ENCODE measurements at regions not wholly inside any gene's neighbourhood (a gene's known extent, or its start where the extent isn't known, plus 50 kb on each side); places are given as distances from the start of the nearest gene placed in this dataset.

DNA sequence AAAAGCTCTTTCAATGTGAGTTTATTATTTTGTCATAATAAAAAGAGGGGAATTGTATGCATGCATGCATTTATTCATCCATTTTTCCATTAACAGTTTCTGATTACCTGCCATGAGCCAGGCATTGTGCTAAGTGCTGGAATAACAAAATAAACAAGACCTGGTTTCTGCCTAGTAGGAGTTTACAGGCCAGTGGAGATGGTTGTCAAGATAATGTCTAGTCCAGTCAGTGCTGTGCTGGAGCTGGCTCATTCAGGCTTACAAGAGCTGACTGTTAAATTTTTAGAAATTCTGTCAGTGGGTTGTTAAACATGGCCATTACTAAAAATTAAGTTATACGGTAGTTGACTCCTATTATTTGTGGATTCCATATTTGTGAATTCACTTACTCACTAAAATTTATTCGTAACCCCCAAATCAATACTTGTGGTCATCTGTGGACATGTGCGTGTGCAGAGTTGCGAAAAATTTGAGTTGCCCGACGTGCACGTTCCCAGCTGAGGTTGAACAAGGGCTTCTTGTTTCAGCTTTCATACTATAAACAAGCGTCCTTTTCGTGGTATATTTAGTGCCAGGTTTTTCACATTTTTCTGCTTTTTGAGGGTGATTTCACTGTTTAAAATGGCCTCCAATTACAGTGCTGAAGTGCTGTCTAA is 172.3 kb upstream of the RPS6KA3 start:
- DNase-seq (ENCODE audit: extremely low read depth in 1 of 2, low read depth in 1 of 2) = no peak

DNA sequence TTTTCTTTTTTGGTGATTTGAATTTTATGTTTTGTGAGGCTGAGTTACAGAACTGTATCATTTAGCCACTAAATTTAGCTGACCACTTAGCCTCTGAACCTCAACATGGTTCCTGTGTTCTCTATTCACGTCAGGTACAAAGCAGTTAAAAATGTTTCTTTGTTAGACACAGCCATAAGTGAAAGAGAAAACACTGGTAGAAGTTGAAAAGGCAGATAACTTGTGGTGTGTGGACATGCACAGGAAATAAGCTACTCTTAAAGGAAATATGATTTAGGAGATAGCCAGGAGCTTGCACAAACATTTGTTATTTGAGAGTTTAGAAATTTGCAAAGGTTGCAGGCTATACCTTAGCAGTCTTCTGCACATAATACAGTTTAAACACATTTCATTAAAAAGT is 171.0 kb upstream of the RPS6KA3 start:
- DNase-seq (ENCODE audit: extremely low read depth in 1 of 2, low read depth in 1 of 2) = no peak

DNA sequence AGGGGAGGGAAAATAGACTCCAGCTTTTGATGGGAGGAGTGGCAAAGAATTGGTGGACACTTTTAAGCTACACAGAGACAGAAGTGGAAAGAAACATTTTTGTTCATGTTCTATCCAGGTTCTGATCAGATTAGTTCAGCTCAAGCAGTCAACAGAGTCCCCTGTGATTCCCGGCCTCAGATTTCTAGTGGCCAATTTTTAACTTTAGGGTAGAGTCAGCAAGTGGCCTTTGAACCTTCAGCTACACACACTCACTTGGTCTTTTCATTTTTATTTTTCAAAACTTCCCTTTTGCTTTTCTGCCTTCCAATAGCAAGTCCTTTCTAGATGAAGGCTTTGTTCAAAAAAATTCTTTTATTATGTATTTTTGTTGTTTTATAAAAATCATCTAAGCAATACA is 169.2 kb upstream of the RPS6KA3 start:
- DNase-seq (ENCODE audit: extremely low read depth in 1 of 2, low read depth in 1 of 2) = no peak

DNA sequence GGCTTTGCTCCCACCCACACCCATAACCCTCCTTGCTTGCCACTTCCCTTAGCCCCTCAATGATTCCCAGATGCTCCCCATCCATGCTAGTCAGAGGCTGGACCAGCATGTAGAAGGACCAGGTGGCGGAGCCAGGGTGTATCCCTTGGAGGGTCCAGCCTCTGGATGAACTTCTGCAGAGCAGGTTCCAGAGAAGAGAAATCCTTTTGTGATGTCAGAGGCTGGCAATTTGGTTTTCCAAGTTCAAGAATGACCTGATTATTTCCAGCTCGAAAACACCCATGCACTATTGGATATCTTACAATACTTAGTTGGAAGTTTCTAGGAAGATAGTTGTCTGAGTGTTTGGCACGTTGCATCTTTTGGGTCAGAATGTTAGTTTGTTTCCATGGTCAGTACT is 168.3 kb upstream of the RPS6KA3 start:
- DNase-seq (ENCODE audit: extremely low read depth in 1 of 2, low read depth in 1 of 2) = no peak

DNA sequence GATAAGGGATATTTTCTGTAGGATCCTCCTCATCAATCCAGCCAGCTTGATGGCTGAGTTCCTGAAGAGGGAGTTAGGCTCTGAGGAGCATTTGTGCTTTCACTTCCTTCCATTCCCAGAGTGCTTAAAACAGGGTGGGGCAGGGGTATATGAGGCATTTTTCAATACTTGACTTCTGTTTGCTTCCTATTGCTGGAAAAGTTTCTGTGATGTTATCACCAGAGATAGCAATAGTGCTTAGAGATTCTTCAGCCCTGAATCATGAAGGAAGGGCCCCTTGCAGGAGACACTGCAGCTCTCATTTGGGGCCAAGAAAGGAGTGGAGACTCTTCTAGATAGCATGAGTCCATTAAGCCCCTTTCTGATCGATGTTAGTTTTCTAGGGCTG is 166.7 kb upstream of the RPS6KA3 start:
- DNase-seq (ENCODE audit: extremely low read depth in 1 of 2, low read depth in 1 of 2) = no peak

DNA sequence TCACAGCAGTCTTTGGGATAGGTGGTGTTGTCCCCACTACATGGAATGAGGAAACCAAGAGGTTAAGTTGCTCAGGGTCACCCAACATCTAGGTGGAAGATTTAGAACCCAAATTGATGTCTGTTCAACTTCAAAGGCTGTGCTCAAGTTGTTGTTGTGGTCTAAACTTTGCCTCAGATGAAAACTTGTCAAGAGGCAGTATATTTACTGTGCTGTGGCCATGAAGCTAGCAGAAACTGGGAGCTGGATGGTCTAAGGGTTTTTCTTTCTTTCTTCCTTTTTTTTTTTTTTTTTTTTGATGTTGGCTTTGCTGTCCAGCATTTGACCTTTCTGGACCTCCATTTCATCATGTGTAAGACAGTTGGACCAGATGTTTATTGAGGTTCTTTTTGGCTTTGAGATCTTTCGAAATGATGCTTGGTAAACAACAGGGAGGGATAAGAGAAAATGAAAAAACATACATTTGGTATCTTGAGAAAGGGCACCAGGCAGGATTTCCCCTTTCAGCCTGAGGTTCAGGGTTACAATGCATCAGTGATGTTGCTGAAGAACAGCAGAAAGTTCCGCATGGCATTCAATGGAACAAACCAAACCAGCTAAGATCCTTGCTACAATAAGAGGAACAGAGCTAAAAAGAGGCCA is 166.2 kb upstream of the RPS6KA3 start:
- no peak for DNase-seq (ENCODE audit: extremely low read depth in 1 of 2, low read depth in 1 of 2)

DNA sequence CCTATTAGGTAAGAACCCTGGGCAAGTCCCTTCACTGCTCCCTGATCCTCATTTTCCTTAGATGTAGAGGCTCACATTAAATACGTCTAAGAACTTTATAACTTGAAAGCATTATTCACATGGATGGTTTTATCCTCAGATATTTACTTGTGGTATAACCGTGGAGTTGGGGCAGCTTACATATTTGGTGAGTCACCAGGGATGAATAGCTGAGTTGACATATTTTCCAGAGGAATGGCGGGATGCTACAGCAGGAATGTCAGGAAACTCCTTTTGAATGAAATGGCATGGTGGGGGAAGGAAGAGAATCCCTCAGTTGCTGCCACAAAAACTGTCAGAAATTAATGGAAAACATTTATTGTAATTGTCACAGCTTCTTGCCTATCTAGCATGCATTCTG is 165.3 kb upstream of the RPS6KA3 start:
- no peak for DNase-seq (ENCODE audit: extremely low read depth in 1 of 2, low read depth in 1 of 2)

DNA sequence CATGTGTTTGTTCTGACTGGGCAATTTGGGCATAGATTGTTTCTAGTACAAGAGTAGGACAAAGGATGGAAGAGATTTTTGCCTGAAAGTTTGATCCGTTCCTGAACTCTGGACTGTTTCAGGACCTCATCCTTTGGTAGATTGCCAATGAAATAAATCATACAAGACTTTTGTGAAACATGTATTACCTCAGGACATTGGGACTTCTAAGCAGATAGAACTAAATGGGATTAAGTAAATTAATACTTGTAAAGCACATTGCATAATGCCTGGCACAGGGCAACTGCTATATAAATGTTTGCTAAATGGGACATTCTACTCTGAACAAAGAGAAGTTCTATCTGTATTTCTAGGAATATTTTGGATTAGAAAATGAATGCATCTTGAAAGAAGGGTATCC is 164.8 kb upstream of the RPS6KA3 start:
- no peak for DNase-seq (ENCODE audit: extremely low read depth in 1 of 2, low read depth in 1 of 2)

DNA sequence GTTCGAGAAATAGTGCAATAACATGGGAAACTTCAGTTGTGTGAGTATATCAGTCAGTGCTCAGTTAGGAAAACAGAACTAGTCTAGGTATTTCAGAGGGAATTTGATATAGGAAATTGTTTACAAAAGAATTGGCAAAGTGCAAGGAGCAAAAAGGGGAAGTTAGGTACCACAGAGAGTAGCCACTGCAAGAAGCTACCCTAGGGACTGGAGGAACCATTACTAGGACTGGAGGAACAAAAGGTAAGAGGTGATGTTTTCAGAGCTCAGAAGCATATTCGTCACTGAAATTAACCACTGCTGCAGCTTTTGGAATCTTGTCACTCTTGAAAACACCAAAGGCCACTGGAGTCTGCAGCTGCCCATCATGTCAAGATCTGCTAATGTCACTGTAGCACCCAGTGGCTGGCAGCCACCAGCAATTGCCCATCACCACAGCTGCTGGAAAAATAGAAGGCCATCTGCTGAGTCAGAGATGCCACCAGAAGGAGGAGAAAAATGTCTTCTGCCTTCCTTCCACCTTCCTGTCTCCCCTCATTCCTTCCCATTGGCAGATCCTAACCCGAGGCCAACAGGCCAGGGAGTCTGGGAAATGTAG is 160.6 kb upstream of the RPS6KA3 start:
- DNase-seq (ENCODE audit: extremely low read depth in 1 of 2, low read depth in 1 of 2) = no peak

DNA sequence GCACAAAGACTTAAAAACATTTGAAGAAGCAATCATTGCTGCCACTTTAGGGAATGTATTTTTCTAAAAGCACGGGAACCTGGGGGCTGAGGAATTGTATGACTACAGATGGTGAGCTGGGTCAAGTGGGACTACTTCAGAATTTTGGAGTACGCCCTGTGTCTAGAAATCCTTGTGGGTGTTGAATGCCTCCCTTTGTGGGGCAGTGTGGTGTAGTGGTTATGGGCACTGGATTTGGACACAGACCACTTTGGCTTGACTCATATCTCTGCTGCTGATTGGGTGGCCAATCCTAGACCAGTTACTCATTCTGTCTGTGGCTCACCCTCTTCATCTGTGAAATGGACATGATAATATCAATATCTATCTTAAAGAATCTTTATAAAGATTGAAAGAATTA is 155.0 kb upstream of the RPS6KA3 start:
- no peak for DNase-seq (ENCODE audit: extremely low read depth in 1 of 2, low read depth in 1 of 2)

DNA sequence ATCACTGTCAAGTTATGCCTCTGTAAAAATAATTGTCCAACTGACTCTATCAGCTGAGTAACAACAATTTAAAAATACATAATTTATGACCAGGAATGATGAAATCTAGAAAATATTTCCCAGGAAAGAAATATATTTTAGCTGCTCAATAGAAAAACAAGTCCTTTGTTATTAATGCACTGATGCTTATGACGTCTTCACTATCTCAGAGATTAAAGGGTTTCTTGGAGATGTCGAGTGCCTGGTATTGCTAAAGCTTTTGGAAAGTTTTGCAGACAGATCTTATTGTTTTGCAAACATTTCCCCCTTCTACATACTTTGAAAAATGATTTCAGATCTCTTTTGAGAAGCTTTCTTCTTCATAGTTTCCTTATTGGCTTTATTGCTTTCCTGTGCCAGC is 154.6 kb upstream of the RPS6KA3 start:
- no peak for DNase-seq (ENCODE audit: extremely low read depth in 1 of 2, low read depth in 1 of 2)

DNA sequence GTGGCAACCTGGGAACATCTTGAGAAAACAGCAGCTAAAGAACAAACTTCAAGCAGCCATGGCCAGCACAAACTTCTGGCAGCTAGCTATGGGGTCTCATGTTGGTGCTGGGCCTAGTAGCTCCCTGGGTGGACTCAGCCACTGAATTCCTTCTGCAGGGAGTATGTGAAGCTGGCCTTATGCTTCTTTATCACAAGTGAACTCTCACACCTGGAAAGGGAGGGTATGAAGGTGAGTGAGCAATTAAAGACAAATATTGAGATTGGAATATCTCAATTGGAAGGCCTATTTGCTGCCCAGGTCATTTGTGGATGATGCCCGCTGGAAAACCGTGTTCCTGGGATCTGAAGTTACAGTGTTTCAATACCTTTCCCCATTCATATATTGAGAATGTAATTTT is 153.3 kb upstream of the RPS6KA3 start:
- DNase-seq (ENCODE audit: extremely low read depth in 1 of 2, low read depth in 1 of 2) = no peak

DNA sequence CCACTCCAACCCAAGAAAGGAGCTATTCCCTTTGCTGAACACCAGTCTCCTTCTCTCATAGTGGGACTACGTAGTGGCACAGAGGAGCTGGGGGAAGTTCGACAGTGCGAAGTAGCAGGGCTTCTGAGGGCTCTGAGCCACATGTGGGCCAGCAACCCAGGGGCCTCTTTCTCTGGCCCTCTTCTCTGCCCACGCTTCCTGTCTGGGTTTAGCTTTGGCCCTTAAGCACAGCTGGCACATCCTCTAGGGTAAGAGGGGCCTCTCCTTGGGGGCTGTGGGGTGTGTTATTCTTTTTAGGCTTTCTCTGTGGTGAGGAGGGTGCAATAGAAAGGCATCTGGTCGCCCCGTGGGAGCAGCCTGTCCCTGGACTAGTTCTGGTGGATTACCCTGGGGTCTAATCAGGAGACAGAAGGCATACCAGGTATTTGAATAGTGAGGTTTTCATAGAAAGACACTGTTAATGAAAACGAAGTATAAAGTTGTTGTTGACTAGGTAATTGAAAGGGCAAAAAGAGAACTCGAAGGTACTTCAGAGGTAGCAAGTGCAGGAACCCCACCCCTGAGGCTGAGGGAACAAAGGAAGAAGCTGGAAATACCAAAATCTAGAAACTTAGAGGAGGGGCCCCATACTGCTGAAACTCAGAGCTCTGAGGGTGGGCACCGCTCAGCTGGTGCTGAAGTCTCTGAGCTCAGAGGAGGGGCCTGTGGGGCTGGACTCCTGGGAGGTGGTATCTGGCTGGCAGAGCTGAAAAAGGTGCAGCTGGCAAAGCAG is 151.9 kb upstream of the RPS6KA3 start:
- DNase-seq (ENCODE audit: extremely low read depth in 1 of 2, low read depth in 1 of 2) = peak in 1 of 2 donors; percentile 21

DNA sequence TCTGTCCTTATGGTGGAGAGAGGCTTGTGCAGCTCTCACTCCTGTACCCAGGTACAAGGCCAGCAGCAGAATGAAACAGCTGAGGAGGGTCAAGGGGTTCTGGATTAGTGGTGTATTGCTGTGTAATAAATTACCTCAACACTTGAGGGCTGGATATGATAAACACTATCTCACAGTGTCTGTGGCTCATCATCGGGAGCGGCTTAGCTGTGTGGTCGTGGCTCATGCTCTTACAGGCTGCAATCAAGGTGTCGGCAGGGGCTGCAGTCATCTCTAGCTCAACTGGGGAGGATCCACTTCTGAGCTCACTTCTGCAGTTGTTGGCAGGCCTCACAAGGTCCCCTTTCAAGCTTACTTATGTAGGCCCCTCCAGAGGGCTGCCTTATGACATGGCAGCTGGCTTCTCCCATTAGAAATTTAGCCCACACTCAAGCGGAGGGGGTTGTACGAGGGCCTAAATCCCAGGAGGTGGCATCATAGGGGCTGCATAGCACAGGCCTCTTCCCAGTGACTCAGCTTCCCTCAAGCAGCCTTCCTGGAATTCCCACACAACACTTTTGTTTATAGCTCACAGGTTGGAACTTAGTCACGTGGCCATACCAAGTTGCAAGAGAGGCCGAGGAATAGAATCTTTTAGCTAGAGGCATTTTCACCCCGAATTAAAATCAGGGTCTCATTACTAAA is 148.2 kb upstream of the RPS6KA3 start:
- DNase-seq (ENCODE audit: extremely low read depth in 1 of 2, low read depth in 1 of 2) = no peak

DNA sequence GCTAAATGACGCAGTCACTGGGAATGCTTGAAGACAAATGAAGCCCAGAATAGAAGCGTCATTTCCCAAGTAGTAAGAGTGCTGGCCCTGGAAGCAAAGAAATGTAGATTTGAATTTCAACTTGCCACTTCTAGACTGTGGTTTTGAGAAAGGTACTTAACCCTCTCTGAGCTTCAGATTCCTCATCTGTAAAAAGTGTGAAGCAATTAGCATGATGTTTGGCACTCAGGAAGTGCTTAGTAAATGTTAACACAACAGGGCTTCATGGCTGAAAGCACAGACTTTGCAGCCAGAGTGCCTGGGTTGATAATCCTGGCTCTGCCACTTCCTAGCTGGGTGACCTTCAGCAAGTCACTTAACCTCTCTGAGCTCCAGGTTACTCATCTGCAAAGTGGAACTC is 147.4 kb upstream of the RPS6KA3 start:
- no peak for DNase-seq (ENCODE audit: extremely low read depth in 1 of 2, low read depth in 1 of 2)

DNA sequence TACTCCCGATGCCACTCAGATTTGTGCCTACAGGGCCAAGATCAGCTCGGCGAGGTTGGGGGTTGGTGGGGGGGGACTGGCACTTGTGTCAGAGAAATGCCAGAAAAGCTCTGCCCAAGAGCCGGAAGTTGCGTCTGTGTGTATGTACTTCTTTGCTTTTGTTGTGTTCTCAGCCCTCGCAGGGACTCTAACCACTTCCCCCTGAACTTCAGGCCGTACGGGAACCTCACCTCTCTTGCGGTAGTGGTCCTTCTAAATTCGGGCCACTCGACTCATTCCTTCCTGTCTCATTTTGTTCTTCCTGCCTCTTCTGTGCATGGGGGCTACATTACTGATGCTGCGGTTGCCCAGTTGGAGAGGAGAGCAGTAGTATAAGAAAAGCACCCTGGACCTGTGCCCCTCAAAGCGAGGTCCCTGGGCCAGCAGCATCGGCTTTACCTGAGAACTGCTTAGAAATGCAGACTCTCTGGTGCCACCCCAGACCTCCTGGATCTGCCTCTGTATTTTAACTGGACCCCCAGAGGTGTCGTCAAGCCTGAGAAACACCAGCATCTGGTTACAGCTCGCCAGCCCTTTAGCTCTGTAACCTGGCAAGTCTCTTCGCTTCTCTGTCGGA is 146.3 kb upstream of the RPS6KA3 start:
- peak; percentile 8 to 11 for DNase-seq (ENCODE audit: extremely low read depth in 1 of 2, low read depth in 1 of 2)

DNA sequence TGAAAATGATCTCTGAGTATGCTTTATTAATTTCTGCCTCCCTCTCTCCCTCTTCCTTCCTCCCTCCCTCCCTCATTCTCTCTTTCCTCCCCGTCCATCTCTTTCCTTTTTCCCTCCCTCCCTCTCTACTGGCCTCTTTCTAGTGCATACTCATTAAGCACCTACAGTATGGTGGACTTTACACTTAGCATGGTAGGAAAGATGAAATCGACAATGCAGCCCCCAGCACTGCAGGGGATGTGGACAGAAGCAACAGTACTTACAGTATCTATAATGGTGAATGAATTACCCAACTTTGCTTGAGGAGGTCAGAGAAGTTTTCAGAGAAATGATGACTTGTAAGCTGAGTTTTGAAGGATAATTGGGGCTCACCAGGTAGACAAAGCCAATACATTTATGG is 143.8 kb upstream of the RPS6KA3 start:
- no peak for DNase-seq (ENCODE audit: extremely low read depth in 1 of 2, low read depth in 1 of 2)

DNA sequence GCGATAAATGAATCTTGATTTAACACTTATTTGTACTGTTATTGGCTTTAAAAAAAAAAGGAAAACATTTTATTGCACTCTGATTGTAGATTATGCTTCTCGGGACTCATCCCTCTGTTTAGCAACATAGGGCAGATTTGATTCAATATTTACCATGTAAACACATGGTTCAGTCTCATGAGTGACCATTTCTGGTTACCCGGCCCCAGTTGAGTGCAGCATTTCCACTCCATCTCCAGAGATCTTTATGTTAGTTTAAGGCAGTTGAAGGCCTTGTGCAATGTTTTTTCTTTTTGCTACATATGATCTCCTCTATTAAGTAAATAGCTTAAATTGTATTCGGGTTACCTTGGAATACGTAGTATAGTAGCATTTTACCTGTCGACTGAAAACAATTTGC is 143.3 kb upstream of the RPS6KA3 start:
- DNase-seq (ENCODE audit: extremely low read depth in 1 of 2, low read depth in 1 of 2) = no peak

DNA sequence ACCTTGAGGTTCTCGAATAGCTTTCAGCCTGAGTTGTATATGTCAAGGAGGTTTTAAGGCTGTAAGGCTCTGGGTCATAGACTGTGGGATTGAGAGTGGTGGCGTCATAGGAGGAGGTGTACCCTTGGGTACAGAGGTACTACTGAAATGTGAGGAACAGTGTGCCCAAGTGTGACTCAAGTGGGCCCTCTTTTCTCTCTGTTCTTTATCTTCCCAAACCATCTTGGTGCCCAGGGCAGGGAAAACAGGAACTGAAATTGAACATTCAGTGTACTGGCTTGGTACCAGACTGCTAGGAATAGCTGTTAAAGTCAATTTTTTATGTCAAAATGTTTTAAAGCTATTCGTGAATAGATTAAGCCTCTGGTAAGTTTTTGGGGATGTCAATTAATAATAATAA is 136.2 kb upstream of the RPS6KA3 start:
- no peak for DNase-seq (ENCODE audit: extremely low read depth in 1 of 2, low read depth in 1 of 2)

DNA sequence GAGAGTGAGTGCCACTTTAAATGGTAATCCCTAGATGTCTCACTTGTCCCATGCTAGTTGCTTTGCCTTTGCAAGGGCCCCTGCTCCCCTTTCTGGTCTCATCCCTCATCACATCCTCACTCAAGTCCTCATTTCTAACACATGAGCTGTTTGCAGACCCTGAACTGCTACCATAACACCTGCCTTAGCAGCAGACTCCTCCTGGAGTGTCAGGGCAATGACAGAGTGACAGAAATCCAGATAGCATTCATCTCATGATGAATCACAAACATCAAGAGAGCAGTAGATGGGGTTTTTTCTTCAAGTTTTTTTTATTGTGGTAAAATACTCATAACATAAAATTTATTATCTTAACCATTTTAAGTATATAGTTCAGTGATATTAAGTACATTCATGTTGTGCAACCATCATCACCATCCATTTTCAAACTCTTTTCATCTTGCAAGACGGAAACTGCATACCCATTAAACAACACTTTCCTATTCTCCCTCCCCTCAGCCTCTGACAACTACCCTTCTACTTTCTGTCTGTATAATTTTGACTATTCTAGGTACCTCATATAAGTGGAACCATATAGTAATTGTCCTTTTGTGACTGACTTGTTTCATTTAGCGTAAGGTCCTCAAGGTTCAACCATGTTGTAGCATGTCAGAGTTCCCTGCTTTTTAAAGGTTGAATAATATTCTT is 133.2 kb upstream of the RPS6KA3 start:
- no peak for DNase-seq (ENCODE audit: extremely low read depth in 1 of 2, low read depth in 1 of 2)
